ENCODE measurements at regions not wholly inside any gene's neighbourhood (a gene's known extent, or its start where the extent isn't known, plus 50 kb on each side); places are given as distances from the start of the nearest gene placed in this dataset.

DNA sequence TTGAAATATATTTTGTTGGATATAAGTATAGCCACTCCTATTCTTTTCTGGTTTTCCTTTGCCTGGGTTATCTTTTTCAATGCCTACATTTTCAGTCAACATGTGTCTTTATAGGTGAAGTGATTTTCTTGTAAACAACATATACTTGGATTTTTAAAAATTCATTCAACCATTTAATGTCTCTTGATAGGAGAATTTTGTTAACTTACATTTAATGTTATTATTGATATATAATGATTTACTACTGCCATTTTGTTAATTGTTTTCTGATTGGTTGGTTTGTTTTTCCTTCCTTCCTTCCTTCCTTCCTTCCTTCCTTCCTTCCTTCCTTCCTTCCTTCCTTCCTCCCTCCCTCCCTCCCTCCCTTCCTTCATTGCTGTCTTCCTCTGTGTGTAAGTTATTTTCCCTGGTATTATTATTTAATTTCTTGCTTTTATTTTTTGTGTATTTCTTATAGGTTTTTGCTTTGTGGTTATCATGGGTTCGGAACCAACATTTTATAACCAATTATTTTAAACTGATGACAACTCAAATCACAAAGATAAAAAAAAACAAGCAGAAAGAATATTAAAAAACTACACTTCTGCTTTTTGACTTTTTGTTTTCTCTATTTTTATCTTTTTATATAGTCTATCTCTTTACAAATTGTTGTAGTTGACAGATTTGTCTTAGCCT is 330.1 kb upstream of the GRID2 start:
- TF ChIP-seq, protein P1, sequence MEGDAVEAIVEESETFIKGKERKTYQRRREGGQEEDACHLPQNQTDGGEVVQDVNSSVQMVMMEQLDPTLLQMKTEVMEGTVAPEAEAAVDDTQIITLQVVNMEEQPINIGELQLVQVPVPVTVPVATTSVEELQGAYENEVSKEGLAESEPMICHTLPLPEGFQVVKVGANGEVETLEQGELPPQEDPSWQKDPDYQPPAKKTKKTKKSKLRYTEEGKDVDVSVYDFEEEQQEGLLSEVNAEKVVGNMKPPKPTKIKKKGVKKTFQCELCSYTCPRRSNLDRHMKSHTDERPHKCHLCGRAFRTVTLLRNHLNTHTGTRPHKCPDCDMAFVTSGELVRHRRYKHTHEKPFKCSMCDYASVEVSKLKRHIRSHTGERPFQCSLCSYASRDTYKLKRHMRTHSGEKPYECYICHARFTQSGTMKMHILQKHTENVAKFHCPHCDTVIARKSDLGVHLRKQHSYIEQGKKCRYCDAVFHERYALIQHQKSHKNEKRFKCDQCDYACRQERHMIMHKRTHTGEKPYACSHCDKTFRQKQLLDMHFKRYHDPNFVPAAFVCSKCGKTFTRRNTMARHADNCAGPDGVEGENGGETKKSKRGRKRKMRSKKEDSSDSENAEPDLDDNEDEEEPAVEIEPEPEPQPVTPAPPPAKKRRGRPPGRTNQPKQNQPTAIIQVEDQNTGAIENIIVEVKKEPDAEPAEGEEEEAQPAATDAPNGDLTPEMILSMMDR (IDR thresholded peaks at IDR 0.05) = no peak
- no peak for TF ChIP-seq POLR2A (IDR thresholded peaks at IDR 0.05)

Measured in body of pancreas (tissue), 4 donors.